ENCODE measurements at regions not wholly inside any gene's neighbourhood (a gene's known extent, or its start where the extent isn't known, plus 50 kb on each side); places are given as distances from the start of the nearest gene placed in this dataset.

GRCh38 chr3:67113802-67114407, 115.8 kb downstream of the KBTBD8 start:
- TF ChIP-seq, protein P1, sequence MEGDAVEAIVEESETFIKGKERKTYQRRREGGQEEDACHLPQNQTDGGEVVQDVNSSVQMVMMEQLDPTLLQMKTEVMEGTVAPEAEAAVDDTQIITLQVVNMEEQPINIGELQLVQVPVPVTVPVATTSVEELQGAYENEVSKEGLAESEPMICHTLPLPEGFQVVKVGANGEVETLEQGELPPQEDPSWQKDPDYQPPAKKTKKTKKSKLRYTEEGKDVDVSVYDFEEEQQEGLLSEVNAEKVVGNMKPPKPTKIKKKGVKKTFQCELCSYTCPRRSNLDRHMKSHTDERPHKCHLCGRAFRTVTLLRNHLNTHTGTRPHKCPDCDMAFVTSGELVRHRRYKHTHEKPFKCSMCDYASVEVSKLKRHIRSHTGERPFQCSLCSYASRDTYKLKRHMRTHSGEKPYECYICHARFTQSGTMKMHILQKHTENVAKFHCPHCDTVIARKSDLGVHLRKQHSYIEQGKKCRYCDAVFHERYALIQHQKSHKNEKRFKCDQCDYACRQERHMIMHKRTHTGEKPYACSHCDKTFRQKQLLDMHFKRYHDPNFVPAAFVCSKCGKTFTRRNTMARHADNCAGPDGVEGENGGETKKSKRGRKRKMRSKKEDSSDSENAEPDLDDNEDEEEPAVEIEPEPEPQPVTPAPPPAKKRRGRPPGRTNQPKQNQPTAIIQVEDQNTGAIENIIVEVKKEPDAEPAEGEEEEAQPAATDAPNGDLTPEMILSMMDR (conservative IDR thresholded peaks at IDR 0.05; ENCODE audit: low read length), result peak; percentile 98
- no peak for TF ChIP-seq EZH2phosphoT487 (IDR thresholded peaks at IDR 0.05; ENCODE audit: borderline replicate concordance)
